ENCODE measurements at regions not wholly inside any gene's neighbourhood (a gene's known extent, or its start where the extent isn't known, plus 50 kb on each side); places are given as distances from the start of the nearest gene placed in this dataset.

- TF ChIP-seq RCOR1 (IDR thresholded peaks at IDR 0.05; ENCODE audit: insufficient replicate concordance, low read length) (no peak), POLR2A (IDR thresholded peaks at IDR 0.05; ENCODE audit: low read depth, low read length) (no peak), CTCF (conservative IDR thresholded peaks at IDR 0.05; ENCODE audit: low read depth, low read length) (no peak), MAFK (IDR thresholded peaks at IDR 0.05; ENCODE audit: low read depth, low read length) (no peak), SMC3 (IDR thresholded peaks at IDR 0.05; ENCODE audit: low read depth, low read length) (no peak), RFX5 (IDR thresholded peaks at IDR 0.05; ENCODE audit: low read depth, low read length) (no peak), CHD1 (IDR thresholded peaks at IDR 0.05; ENCODE audit: low read depth, low read length) (no peak), CEBPB (IDR thresholded peaks at IDR 0.05; ENCODE audit: low read depth, low read length) (no peak), USF2 (IDR thresholded peaks at IDR 0.05; ENCODE audit: low read depth, low read length) (no peak), BHLHE40 (IDR thresholded peaks at IDR 0.05; ENCODE audit: low read depth, low read length) (no peak), ELK1 (IDR thresholded peaks at IDR 0.05; ENCODE audit: borderline replicate concordance, low read depth, low read length) (no peak), RAD21 (IDR thresholded peaks at IDR 0.05; ENCODE audit: low read length) (no peak), MAZ (IDR thresholded peaks at IDR 0.05; ENCODE audit: borderline replicate concordance, low read depth, low read length) (no peak), NFE2L2 (IDR thresholded peaks at IDR 0.05; ENCODE audit: low read depth, low read length) (no peak)
These were observed 71.3 kb upstream of the KCNG1 start for GRCh38 chr20:51094221-51094620.

Measured in IMR-90 (cell line).